ENCODE measurements at regions not wholly inside any gene's neighbourhood (a gene's known extent, or its start where the extent isn't known, plus 50 kb on each side); places are given as distances from the start of the nearest gene placed in this dataset.

- Histone ChIP-seq H3K36me3 (ENCODE audit: control insufficient read depth, insufficient read depth, low read length) (no peaks in the 10 kb centered on the region), H3K27ac (ENCODE audit: low read length) (no peak overlapping the region), H3K9me3 (ENCODE audit: control insufficient read depth, insufficient read depth, low read depth, low read length) (no peaks in the 10 kb centered on the region), H3K4me1 (ENCODE audit: control insufficient read depth, insufficient read depth, low read length) (no peaks in the 10 kb centered on the region), H3K27me3 (ENCODE audit: control insufficient read depth, insufficient read depth, low read length) (no peaks in the 10 kb centered on the region), H3K4me3 (ENCODE audit: low read depth in 2 of 2, low read length in 2 of 2) (no peak overlapping the region)
- TF ChIP-seq CTCF (IDR thresholded peaks at IDR 0.05) (no peak), SIN3A (IDR thresholded peaks at IDR 0.05; ENCODE audit: borderline replicate concordance, insufficient read depth, low read depth, low read length) (no peak), POLR2AphosphoS5 (IDR thresholded peaks at IDR 0.05; ENCODE audit: low read depth, low read length) (no peak), REST (IDR thresholded peaks at IDR 0.05; ENCODE audit: insufficient read depth in 1 of 2, low read depth in 2 of 2, low read length in 1 of 2) (no peak), TCF7L2 (IDR thresholded peaks at IDR 0.05; ENCODE audit: low read depth, low read length) (no peak)
- CTCF ChIA-PET, result no interaction called here
- POLR2A ChIA-PET, result no interaction called here
- intact Hi-C loops (cut with micrococcal nuclease; ENCODE audit: unreplicated experiment), result no loop called here
- no peak for ATAC-seq
- in situ Hi-C loops (cut with HindIII; ENCODE audit: low pct_unique_long_range_greater_than_20kb, low sequenced_read_pairs), result no loop called here
- no peak for DNase-seq (ENCODE audit: low read depth, low spot score)
- no TSS peak for BruUV-seq (replicated peaks)
Measured at GRCh38 chr1:87796471-87796901, 467.8 kb downstream of the LMO4 start.

GRCh38 chr1:87799451-87799850 is 470.8 kb downstream of the LMO4 start:
- H3K27ac ChIP-seq (ENCODE audit: low read length), result no peak overlapping the region
- CTCF ChIA-PET, result no interaction called here

More at GRCh38 chr1:87799451-87799850, 470.8 kb downstream of the LMO4 start:
- no peak for ATAC-seq
- no peak for TF ChIP-seq SIN3A (IDR thresholded peaks at IDR 0.05; ENCODE audit: borderline replicate concordance, insufficient read depth, low read depth, low read length)
- TF ChIP-seq TCF7L2 (IDR thresholded peaks at IDR 0.05; ENCODE audit: low read depth, low read length), result no peak
- TF ChIP-seq CTCF (IDR thresholded peaks at IDR 0.05), result no peak
- TF ChIP-seq POLR2AphosphoS5 (IDR thresholded peaks at IDR 0.05; ENCODE audit: low read depth, low read length), result no peak
- TF ChIP-seq REST (IDR thresholded peaks at IDR 0.05; ENCODE audit: insufficient read depth in 1 of 2, low read depth in 2 of 2, low read length in 1 of 2), result no peak
- Histone ChIP-seq H3K4me1 (ENCODE audit: control insufficient read depth, insufficient read depth, low read length) (no peaks in the 10 kb centered on the region), H3K4me3 (ENCODE audit: low read depth in 2 of 2, low read length in 2 of 2) (no peak overlapping the region), H3K9me3 (ENCODE audit: control insufficient read depth, insufficient read depth, low read depth, low read length) (no peaks in the 10 kb centered on the region), H3K36me3 (ENCODE audit: control insufficient read depth, insufficient read depth, low read length) (no peaks in the 10 kb centered on the region), H3K27me3 (ENCODE audit: control insufficient read depth, insufficient read depth, low read length) (no peaks in the 10 kb centered on the region)
- no peak for DNase-seq (ENCODE audit: low read depth, low spot score)
- intact Hi-C loops (cut with micrococcal nuclease; ENCODE audit: unreplicated experiment) (no loop called here), in situ Hi-C loops (cut with HindIII; ENCODE audit: low pct_unique_long_range_greater_than_20kb, low sequenced_read_pairs) (no loop called here)
- POLR2A ChIA-PET, result no interaction called here
- no TSS peak for BruUV-seq (replicated peaks)

Measured in Panc1 (cell line).